Fibroblast of villous mesenchyme (primary cell): ENCODE measurements at regions not wholly inside any gene's neighbourhood (a gene's known extent, or its start where the extent isn't known, plus 50 kb on each side); places are given as distances from the start of the nearest gene placed in this dataset.
"Not testable (repeated sequence)": the region's sequence is repeated elsewhere in the genome, so short reads cannot be mapped to it uniquely, and the experiment has no call there.

Source experiments
- DNase-seq: peaks from one replicate; pipeline ENCODE4 v3.0.0-alpha.2; 2010; ENCODE audit warnings: low read depth
- H3K4me3 ChIP-seq: 2 replicates; pipeline ENCODE4 v1.5.1; 2011; ENCODE audit warnings: low read depth, mild to moderate bottlenecking, low read length
- TF ChIP-seq, protein P1 (sequence below): IDR thresholded peaks from 2 replicates; pipeline ENCODE4 v1.5.1; 2012; ENCODE audit warnings: low read depth, mild to moderate bottlenecking, low read length; ENCODE audit not compliant: insufficient read depth

DNA sequence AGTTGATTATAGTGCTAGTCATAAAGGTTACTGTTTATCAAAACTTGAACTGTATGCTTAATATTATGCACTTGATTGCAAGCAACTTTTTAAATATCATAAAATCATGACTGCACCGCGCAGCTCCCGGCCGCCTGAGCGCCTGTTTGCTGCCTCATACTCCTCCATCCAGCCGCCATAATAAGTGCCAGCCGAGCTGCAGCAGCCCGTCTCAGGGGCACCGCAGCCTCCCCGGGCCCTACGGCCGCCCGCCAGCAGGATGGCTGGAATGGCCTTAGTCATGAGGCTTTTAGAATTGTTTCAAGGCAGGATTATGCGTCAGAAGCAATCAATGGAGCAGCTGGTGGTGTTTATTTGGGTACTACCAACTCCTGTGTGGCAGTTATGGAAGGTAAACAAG is 337.2 kb downstream of the PAX3 start:
- TF ChIP-seq, protein P1, sequence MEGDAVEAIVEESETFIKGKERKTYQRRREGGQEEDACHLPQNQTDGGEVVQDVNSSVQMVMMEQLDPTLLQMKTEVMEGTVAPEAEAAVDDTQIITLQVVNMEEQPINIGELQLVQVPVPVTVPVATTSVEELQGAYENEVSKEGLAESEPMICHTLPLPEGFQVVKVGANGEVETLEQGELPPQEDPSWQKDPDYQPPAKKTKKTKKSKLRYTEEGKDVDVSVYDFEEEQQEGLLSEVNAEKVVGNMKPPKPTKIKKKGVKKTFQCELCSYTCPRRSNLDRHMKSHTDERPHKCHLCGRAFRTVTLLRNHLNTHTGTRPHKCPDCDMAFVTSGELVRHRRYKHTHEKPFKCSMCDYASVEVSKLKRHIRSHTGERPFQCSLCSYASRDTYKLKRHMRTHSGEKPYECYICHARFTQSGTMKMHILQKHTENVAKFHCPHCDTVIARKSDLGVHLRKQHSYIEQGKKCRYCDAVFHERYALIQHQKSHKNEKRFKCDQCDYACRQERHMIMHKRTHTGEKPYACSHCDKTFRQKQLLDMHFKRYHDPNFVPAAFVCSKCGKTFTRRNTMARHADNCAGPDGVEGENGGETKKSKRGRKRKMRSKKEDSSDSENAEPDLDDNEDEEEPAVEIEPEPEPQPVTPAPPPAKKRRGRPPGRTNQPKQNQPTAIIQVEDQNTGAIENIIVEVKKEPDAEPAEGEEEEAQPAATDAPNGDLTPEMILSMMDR: no peak
- no peak overlapping the region for H3K4me3 ChIP-seq
- no peak for DNase-seq

DNA sequence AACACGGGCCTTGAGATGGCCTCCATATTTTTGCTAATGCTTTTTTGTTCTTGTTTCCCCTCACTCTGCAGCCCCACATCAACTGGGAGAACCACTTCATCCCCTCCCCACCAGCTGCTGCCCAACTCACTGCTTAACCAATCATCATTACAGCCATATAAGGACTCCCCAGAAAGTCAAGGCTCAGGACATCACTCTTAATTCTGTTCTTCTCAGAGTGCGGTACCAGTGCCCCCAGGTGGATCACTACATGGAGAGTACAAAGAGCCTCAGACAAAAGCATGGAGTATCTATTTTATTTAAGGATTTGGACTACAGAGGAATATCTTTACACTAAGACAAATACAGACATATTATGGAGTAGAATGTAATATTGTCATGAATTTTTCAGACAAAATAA is 340.6 kb downstream of the PAX3 start:
- TF ChIP-seq, protein P1: no peak
- H3K4me3 ChIP-seq: no peak overlapping the region
- DNase-seq: no peak

DNA sequence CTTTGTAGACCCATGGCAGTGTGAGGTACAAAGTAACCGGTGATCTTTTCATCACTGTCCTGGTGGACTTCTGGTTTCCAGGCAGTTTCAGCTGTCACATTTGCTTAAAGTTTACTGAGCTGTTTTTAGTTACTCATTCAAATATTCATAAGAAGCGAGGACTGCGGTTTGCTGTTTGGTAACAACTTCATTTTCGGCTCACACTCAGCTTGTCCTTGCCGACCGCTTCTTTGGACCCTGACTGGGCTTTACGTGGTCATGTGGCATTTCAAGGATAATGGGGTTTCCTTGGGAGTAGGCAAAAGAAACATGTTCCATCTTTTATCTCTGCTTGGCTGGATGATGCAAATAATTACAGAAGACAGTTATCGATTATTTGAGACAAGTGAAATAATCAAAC is 350.7 kb downstream of the PAX3 start:
- H3K4me3 ChIP-seq: no peak overlapping the region
- no peak for DNase-seq
- TF ChIP-seq, protein P1: no peak

DNA sequence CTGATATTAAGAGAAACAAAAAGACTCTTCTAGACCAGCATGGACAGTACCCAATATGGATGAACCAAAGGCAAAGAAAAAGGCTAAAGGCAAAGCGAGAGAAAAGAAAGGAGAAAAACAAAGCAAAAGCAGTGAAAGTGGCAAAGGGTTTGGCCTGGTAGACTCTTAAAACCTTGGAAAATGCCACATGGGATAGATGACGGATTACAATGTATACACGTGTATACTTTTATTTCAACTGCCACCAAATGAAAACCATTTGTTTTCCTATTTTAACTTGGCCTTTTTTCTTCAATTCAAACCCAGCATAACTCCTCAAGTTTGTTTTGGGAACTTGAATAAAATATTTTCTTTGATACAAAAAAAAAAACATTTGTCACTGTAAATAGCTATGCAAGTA is 354.3 kb downstream of the PAX3 start:
- DNase-seq, H3K4me3 ChIP-seq: not testable (repeated sequence)

DNA sequence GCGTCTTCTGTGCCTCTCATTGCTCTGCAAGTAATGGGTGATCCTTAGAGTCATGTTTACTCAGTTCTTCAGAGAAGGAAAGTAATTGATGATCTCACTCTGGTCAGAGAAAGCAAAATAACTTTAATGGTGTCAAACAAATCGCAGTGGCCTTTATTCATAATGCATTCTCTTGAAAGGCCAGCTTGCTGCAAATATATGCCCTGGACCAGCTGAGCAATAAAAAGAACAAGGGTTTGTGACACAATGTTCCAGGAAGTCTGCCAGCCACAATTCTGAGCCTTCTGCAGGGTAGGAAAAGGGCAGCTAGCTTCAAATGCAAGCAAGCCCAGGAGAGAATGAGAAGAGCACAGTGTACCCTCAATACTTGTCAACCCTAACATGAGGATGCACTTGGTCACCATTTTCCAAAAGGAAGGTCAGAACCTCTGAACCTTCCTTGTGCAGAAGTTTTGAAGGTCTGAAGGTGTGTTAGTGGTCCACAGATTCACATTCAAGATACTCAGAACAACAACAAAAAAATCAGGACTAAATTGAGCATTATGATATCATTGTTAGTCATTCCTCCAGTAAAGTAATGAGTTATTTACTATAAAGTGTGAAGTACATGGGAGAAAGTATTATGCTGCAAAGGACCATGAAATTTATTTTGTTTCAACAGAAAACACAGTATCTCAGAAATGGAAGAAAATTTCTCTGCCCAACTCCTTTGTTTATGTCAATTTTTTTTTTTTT is 355.6 kb downstream of the PAX3 start:
- TF ChIP-seq, protein P1: no peak
- no peak overlapping the region for H3K4me3 ChIP-seq
- DNase-seq: peak; percentile 1

DNA sequence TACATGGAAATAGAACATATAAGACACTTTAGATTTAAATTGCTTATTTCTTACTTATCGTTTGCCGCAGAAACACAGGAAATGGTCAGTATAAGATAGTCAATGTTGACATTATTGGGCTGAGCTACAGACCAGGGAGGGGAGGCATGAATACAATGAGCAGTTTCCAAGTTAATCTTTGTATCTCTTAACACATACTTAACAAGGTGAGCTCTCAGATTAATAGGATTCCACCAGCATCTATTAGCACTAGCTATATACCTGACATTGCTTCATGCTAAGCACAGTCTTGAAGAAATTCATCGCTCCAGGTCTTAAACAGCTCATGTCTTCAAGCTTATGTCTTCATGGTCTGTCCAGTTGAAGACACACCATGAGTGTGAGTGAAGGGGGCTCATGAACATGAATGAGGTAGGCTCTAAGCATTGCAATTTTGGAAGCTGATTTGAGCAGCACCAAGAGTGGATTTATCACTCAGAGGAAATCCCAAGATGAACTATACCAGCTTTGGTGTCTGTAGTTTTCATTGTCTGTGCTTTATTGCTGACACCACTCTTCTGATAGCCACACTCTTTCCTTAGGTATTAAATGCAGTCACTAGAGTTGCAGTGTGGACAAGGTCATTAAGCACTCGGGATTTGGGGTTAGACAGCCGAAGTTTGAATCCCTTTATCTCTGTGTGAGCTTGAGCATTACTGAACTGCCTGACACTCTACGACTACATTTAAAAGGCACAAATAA is 359.3 kb upstream of the EPHA4 start:
- TF ChIP-seq, protein P1: no peak
- no peak for DNase-seq

DNA sequence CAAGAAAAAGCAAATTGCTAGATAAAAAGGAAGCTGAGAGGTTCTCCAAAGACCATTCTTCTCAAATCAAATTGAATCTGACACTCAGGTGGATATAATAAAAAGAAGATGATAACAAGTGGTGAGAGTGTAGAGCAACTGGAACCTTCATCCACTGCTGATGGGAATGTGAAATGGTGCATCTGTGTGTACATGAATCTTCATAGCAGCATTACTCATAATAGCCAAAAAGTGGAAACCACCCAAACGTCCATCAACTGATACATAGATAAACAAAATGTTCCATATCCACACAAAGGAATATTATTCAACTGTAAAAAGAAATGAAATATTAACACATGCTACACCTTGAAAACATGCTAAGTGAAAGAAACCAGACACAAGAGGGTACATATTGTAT is 357.2 kb upstream of the EPHA4 start:
- no peak overlapping the region for H3K4me3 ChIP-seq
- TF ChIP-seq, protein P1: no peak
- no peak for DNase-seq

More for the DNA sequence above, 359.3 kb upstream of the EPHA4 start:
- H3K4me3 ChIP-seq: no peak overlapping the region
